GM23338 (cell line): ENCODE measurements at regions not wholly inside any gene's neighbourhood (a gene's known extent, or its start where the extent isn't known, plus 50 kb on each side); places are given as distances from the start of the nearest gene placed in this dataset.

ENCODE experiments used
- ATAC-seq: fragments of 200-7000 bp; cut with Tn5 transposase; 3 replicates; pipeline ENCODE4 v1.9.1; 2020
- DNase-seq: peaks from one replicate; pipeline ENCODE4 v3.0.0-alpha.2; 2015; ENCODE audit warnings: low spot score
- H2AFZ ChIP-seq: fragments of 200-600 bp; sonication (generic); 2 replicates; pipeline ENCODE4 v1.8.0; 2016; ENCODE audit warnings: antibody characterized with exemption, mild to moderate bottlenecking, moderate library complexity
- H3F3A ChIP-seq: fragments of 200-600 bp; sonication (generic); replicated peaks from 2 replicates; pipeline ENCODE4 v1.8.0; 2017; ENCODE audit warnings: antibody characterized with exemption, mixed run types, low read depth
- H3K27ac ChIP-seq: fragments of 200-600 bp; sonication (generic); 2 replicates; pipeline ENCODE4 v1.6.1; 2016; ENCODE audit warnings: low read depth
- H3K27me3 ChIP-seq: fragments of 200-600 bp; sonication (generic); 2 replicates; pipeline ENCODE4 v1.8.0; 2016; ENCODE audit warnings: mild to moderate bottlenecking, mixed run types, moderate library complexity; ENCODE audit not compliant: insufficient read depth
- H3K36me3 ChIP-seq: fragments of 200-600 bp; sonication (generic); 2 replicates; pipeline ENCODE4 v1.8.0; 2016; ENCODE audit warnings: mild to moderate bottlenecking; ENCODE audit not compliant: insufficient read depth
- H3K4me1 ChIP-seq: fragments of 200-600 bp; sonication (generic); 2 replicates; pipeline ENCODE4 v1.8.0; 2016; ENCODE audit warnings: mild to moderate bottlenecking, moderate library complexity; ENCODE audit not compliant: insufficient read depth
- H3K4me2 ChIP-seq: fragments of 200-600 bp; sonication (generic); 2 replicates; pipeline ENCODE4 v1.7.1; 2017; ENCODE audit warnings: mixed run types
- H3K4me3 ChIP-seq: fragments of 200-600 bp; sonication (generic); 2 replicates; pipeline ENCODE4 v1.6.1; 2016; ENCODE audit warnings: mixed run types
- H3K79me2 ChIP-seq: fragments of 200-600 bp; sonication (generic); replicated peaks from 2 replicates; pipeline ENCODE4 v1.8.0; 2017; ENCODE audit warnings: mild to moderate bottlenecking; ENCODE audit not compliant: insufficient read depth
- H3K9me2 ChIP-seq: fragments of 200-600 bp; sonication (generic); 2 replicates; pipeline ENCODE4 v1.8.0; 2017; ENCODE audit not compliant: insufficient read depth
- H4K20me1 ChIP-seq: fragments of 200-600 bp; sonication (generic); replicated peaks from 2 replicates; pipeline ENCODE4 v1.8.0; 2017; ENCODE audit warnings: mild to moderate bottlenecking; ENCODE audit not compliant: insufficient read depth
- H3K27ac Mint-ChIP-seq: 2 replicates; pipeline ENCODE4 v1.8.0; 2020; ENCODE audit warnings: inconsistent platforms, mild to moderate bottlenecking, moderate library complexity, mixed read lengths
- H3K27me3 Mint-ChIP-seq: 3 replicates; pipeline ENCODE4 v1.8.0; 2022; ENCODE audit warnings: low read depth, mild to moderate bottlenecking, moderate library complexity, mixed read lengths, inconsistent platforms; ENCODE audit not compliant: insufficient read depth, poor library complexity
- H3K36me3 Mint-ChIP-seq: 3 replicates; pipeline ENCODE4 v1.8.0; 2021; ENCODE audit warnings: low read depth, mild to moderate bottlenecking, inconsistent platforms, moderate library complexity, mixed read lengths
- H3K4me1 Mint-ChIP-seq: 3 replicates; pipeline ENCODE4 v1.8.0; 2020; ENCODE audit warnings: mild to moderate bottlenecking, inconsistent platforms, mixed read lengths
- H3K4me3 Mint-ChIP-seq: 3 replicates; pipeline ENCODE4 v1.8.0; 2021; ENCODE audit warnings: moderate library complexity, mild to moderate bottlenecking, inconsistent platforms, mixed read lengths
- H3K9me3 Mint-ChIP-seq: 3 replicates; pipeline ENCODE4 v1.8.0; 2020; ENCODE audit warnings: moderate library complexity, mild to moderate bottlenecking, inconsistent platforms, mixed read lengths
- CREB1 ChIP-seq: fragments of 250-450 bp; sonication (Bioruptor Pico); IDR thresholded peaks from 2 replicates; pipeline ENCODE4 v1.5.0; 2020; ENCODE audit warnings: low read depth, mild to moderate bottlenecking, moderate library complexity
- EZH2 ChIP-seq: fragments of 200-600 bp; sonication (generic); IDR thresholded peaks from one replicate; pipeline ENCODE4 v1.8.0; 2017; ENCODE audit warnings: antibody characterized with exemption, mild to moderate bottlenecking, low read depth; ENCODE audit not compliant: unreplicated experiment
- NANOG ChIP-seq: IDR thresholded peaks from 2 replicates; pipeline ENCODE4 v1.6.1; 2016; ENCODE audit warnings: antibody characterized with exemption, borderline replicate concordance
- POLR2AphosphoS5 ChIP-seq: IDR thresholded peaks from 2 replicates; pipeline ENCODE4 v1.6.1; 2016; ENCODE audit warnings: antibody characterized with exemption, low read depth
- STAT1 ChIP-seq: IDR thresholded peaks from one replicate; pipeline ENCODE4 v1.6.1; 2016; ENCODE audit warnings: antibody characterized with exemption; ENCODE audit not compliant: unreplicated experiment
- ZNF114 ChIP-seq: fragments of 250-450 bp; sonication (Bioruptor Pico); IDR thresholded peaks from 2 replicates; pipeline ENCODE4 v1.5.0; 2020; ENCODE audit warnings: mild to moderate bottlenecking, moderate library complexity
- ZNF331 ChIP-seq: fragments of 250-450 bp; sonication (Bioruptor Pico); IDR thresholded peaks from 2 replicates; pipeline ENCODE4 v1.5.0; 2020; ENCODE audit warnings: low read depth, mild to moderate bottlenecking, moderate library complexity
- TF ChIP-seq, protein P1 (sequence below), 2 experiments: fragments of 200-600 bp in 1 of 2; sonication (generic) in 1 of 2; conservative IDR thresholded peaks; 2 replicates each; pipeline versions ENCODE4 v1.5.1 to v1.6.1; 2016 to 2017; ENCODE audit warnings: antibody characterized with exemption in 2 of 2, low read depth in 2 of 2, mild to moderate bottlenecking in 2 of 2, moderate library complexity in 1 of 2
- TF ChIP-seq, protein P2 (sequence below): IDR thresholded peaks from one replicate; pipeline ENCODE4 v1.6.1; 2018; ENCODE audit warnings: antibody characterized with exemption; ENCODE audit not compliant: unreplicated experiment
- TF ChIP-seq, protein P3 (sequence below): IDR thresholded peaks from 2 replicates; pipeline ENCODE4 v1.6.1; 2016; ENCODE audit warnings: antibody characterized with exemption

DNA sequence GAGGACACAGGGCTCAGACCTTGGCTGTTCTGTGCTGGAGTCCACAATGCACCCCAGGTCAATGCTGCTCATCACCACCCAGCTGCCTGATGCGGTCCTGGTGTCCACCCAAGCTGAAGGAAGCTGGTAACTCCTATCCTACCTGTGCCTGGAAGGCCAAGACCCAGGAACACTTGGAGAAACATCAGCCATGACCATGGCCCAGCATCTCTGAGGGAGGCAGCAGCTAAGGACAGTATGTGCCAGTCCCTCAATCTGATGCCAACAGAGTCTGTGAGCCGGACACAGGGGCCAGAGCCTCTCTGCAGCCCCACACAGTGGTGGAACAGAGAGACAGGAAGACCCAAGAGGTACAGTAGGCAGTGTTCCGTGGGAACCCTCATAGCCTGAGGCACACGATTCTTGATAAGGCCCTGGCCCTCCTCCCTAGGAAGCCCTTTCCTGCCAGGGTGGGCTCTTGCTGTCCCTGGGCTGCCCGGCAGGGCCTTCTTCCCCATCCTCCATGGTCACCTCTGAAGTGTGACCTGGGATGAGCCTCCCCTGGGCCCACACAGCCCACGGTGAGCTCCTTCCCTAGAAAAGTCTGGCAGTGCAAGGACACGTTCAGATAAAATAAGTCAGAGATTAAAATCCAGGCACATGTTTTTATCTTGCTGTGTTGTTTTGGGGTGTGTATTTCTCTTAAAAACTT, 170.7 kb downstream of the THBS2 start (continued):
- TF ChIP-seq, protein P1, sequence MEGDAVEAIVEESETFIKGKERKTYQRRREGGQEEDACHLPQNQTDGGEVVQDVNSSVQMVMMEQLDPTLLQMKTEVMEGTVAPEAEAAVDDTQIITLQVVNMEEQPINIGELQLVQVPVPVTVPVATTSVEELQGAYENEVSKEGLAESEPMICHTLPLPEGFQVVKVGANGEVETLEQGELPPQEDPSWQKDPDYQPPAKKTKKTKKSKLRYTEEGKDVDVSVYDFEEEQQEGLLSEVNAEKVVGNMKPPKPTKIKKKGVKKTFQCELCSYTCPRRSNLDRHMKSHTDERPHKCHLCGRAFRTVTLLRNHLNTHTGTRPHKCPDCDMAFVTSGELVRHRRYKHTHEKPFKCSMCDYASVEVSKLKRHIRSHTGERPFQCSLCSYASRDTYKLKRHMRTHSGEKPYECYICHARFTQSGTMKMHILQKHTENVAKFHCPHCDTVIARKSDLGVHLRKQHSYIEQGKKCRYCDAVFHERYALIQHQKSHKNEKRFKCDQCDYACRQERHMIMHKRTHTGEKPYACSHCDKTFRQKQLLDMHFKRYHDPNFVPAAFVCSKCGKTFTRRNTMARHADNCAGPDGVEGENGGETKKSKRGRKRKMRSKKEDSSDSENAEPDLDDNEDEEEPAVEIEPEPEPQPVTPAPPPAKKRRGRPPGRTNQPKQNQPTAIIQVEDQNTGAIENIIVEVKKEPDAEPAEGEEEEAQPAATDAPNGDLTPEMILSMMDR (conservative IDR thresholded peaks at IDR 0.05; ENCODE audit: low read depth in 2 of 2): no peak
- TF ChIP-seq POLR2AphosphoS5: no peak
- no peak for TF ChIP-seq ZNF114 (CRISPR knock-in tag)

DNA sequence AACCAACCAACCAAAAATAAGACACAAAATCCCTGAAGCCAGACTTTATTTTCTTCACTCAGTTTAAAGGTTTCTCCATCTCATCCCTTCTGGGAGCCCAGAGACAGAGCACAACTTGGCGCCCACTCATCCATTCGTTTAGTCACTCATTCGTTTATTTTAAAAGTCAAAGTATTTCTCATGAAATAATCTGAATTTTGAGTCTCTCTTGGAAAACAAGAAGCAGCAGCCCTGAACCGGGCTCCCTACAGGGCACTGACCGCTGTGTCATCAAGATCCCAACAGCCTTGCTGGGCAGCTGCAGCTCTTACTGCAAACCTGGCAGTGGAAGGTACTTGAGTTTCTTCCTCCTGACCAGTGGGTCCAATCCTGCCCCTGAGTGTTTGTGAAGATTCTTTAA, 171.6 kb downstream of the THBS2 start:
- H3K27ac ChIP-seq: no peak overlapping the region
- no peaks in the 10 kb centered on the region; the same call in 1 of the 3 replicates for H3K4me1 Mint-ChIP-seq
- H4K20me1 ChIP-seq: no peaks in the 10 kb centered on the region
- no peaks in the 10 kb centered on the region; the same call in 1 of the 2 replicates for H3K4me1 ChIP-seq
- 0 out of 2 replicates have a peak overlapping the region, but pooled peaks have one; percentile 39 for H3K27ac Mint-ChIP-seq
- ATAC-seq (no peak), DNase-seq (no peak)
- H3K9me2 ChIP-seq: no peaks in the 10 kb centered on the region
- H3K4me3 Mint-ChIP-seq: no peak overlapping the region
- no peak overlapping the region for H2AFZ ChIP-seq
- H3K9me3 Mint-ChIP-seq: no peaks in the 10 kb centered on the region; the same call in 1 of the 3 replicates
- H3K36me3 ChIP-seq: no peaks in the 10 kb centered on the region; the same call in 1 of the 2 replicates
- H3F3A ChIP-seq: no peaks in the 10 kb centered on the region
- H3K27me3 ChIP-seq: no peaks in the 10 kb centered on the region
- no peak overlapping the region for H3K4me2 ChIP-seq
- H3K27me3 Mint-ChIP-seq: peaks cover 4% of the 10 kb centered on the region
- no peaks in the 10 kb centered on the region for H3K79me2 ChIP-seq
- no peak overlapping the region for H3K4me3 ChIP-seq
- H3K36me3 Mint-ChIP-seq: peaks cover 8% of the 10 kb centered on the region; the same call in 2 of the 3 replicates
- TF ChIP-seq ZNF114 (CRISPR knock-in tag) (no peak), STAT1 (no peak), POLR2AphosphoS5 (no peak), EZH2 (no peak), ZNF331 (no peak), NANOG (no peak), CREB1 (CRISPR knock-in tag) (no peak)
- TF ChIP-seq, protein P2, sequence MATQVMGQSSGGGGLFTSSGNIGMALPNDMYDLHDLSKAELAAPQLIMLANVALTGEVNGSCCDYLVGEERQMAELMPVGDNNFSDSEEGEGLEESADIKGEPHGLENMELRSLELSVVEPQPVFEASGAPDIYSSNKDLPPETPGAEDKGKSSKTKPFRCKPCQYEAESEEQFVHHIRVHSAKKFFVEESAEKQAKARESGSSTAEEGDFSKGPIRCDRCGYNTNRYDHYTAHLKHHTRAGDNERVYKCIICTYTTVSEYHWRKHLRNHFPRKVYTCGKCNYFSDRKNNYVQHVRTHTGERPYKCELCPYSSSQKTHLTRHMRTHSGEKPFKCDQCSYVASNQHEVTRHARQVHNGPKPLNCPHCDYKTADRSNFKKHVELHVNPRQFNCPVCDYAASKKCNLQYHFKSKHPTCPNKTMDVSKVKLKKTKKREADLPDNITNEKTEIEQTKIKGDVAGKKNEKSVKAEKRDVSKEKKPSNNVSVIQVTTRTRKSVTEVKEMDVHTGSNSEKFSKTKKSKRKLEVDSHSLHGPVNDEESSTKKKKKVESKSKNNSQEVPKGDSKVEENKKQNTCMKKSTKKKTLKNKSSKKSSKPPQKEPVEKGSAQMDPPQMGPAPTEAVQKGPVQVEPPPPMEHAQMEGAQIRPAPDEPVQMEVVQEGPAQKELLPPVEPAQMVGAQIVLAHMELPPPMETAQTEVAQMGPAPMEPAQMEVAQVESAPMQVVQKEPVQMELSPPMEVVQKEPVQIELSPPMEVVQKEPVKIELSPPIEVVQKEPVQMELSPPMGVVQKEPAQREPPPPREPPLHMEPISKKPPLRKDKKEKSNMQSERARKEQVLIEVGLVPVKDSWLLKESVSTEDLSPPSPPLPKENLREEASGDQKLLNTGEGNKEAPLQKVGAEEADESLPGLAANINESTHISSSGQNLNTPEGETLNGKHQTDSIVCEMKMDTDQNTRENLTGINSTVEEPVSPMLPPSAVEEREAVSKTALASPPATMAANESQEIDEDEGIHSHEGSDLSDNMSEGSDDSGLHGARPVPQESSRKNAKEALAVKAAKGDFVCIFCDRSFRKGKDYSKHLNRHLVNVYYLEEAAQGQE: no peak
- TF ChIP-seq, protein P1 (conservative IDR thresholded peaks at IDR 0.05; ENCODE audit: low read depth in 2 of 2): no peak
- TF ChIP-seq, protein P3, sequence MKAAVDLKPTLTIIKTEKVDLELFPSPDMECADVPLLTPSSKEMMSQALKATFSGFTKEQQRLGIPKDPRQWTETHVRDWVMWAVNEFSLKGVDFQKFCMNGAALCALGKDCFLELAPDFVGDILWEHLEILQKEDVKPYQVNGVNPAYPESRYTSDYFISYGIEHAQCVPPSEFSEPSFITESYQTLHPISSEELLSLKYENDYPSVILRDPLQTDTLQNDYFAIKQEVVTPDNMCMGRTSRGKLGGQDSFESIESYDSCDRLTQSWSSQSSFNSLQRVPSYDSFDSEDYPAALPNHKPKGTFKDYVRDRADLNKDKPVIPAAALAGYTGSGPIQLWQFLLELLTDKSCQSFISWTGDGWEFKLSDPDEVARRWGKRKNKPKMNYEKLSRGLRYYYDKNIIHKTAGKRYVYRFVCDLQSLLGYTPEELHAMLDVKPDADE: no peak
